ENCODE measurements at regions not wholly inside any gene's neighbourhood (a gene's known extent, or its start where the extent isn't known, plus 50 kb on each side); places are given as distances from the start of the nearest gene placed in this dataset.

DNA sequence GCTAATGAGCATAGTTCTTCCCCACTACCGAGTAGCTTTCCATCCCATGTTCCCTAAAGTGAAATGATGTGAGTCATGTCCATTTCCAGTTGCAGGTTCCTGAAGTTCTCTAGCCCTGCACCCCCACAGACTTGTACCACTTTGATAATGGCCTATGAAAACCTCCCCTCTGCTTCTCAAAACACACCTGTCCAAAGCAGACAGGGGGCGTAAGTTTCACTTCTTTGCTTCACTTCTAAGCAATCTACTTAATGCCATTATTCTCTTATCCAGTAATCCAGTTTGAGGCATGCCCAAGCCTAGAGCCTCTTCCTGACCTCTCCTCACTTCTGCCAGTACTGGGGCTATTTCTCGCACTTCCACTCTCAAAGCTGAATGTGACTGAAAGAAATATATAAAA lies 305.1 kb downstream of the IGSF11 start:
- Mint-ChIP-seq H3K4me3 (no peak overlapping the region), H3K27ac (no peak overlapping the region), H3K36me3 (ENCODE audit: low read depth) (no peaks in the 10 kb centered on the region), H3K9me3 (no peaks in the 10 kb centered on the region), H3K27me3 (ENCODE audit: insufficient read depth, low read depth, poor library complexity) (no peaks in the 10 kb centered on the region), H3K4me1 (peaks cover 8% of the 10 kb centered on the region; the same call in 2 of the 3 replicates)
- Histone ChIP-seq H2AFZ (no peak overlapping the region), H3K36me3 (ENCODE audit: insufficient read depth) (no peaks in the 10 kb centered on the region), H3K9me2 (ENCODE audit: insufficient read depth) (no peaks in the 10 kb centered on the region; the same call in 1 of the 2 replicates), H3K4me1 (ENCODE audit: insufficient read depth) (peaks cover 9% of the 10 kb centered on the region; the same call in 1 of the 2 replicates), H3K4me3 (no peak overlapping the region), H3F3A (replicated peaks; ENCODE audit: low read depth) (no peaks in the 10 kb centered on the region), H3K27me3 (ENCODE audit: insufficient read depth) (no peaks in the 10 kb centered on the region), H3K79me2 (replicated peaks; ENCODE audit: insufficient read depth) (no peaks in the 10 kb centered on the region), H3K27ac (ENCODE audit: low read depth) (no peak overlapping the region), H3K4me2 (no peak overlapping the region), H4K20me1 (replicated peaks; ENCODE audit: insufficient read depth) (no peaks in the 10 kb centered on the region)
- DNase-seq (ENCODE audit: low spot score) = peak; percentile 30
- no peak for ATAC-seq
- no peak for TF ChIP-seq POLR2AphosphoS5 (IDR thresholded peaks at IDR 0.05; ENCODE audit: low read depth)
- TF ChIP-seq, protein P1, sequence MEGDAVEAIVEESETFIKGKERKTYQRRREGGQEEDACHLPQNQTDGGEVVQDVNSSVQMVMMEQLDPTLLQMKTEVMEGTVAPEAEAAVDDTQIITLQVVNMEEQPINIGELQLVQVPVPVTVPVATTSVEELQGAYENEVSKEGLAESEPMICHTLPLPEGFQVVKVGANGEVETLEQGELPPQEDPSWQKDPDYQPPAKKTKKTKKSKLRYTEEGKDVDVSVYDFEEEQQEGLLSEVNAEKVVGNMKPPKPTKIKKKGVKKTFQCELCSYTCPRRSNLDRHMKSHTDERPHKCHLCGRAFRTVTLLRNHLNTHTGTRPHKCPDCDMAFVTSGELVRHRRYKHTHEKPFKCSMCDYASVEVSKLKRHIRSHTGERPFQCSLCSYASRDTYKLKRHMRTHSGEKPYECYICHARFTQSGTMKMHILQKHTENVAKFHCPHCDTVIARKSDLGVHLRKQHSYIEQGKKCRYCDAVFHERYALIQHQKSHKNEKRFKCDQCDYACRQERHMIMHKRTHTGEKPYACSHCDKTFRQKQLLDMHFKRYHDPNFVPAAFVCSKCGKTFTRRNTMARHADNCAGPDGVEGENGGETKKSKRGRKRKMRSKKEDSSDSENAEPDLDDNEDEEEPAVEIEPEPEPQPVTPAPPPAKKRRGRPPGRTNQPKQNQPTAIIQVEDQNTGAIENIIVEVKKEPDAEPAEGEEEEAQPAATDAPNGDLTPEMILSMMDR (conservative IDR thresholded peaks at IDR 0.05; ENCODE audit: low read depth in 2 of 2) = peak; percentile 40 to 58

DNA sequence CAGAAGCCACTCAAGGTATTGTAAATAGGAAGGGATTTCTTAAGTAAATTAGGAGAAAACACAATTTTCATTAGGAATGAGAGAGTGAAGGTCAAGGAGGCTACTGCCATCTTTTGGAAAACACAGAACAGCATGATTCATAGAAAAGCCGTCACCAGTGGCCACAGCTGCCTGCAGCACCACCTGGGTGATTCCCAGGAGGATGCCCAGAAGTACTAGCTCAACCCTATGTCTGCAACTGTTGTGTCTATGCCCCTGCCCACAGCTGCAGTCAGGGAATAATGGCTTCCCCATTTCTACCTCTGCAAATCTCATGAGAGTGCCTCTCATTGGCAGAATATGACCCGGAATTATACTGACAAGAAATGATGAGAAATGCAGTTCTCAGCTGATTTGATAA lies 300.0 kb downstream of the IGSF11 start:
- no peaks in the 10 kb centered on the region for H3K27me3 Mint-ChIP-seq (ENCODE audit: insufficient read depth, low read depth, poor library complexity)
- Histone ChIP-seq H3K36me3 (ENCODE audit: insufficient read depth) (no peaks in the 10 kb centered on the region), H3K79me2 (replicated peaks; ENCODE audit: insufficient read depth) (no peaks in the 10 kb centered on the region), H3K4me2 (no peak overlapping the region), H3K4me1 (ENCODE audit: insufficient read depth) (peaks cover 9% of the 10 kb centered on the region; the same call in 1 of the 2 replicates), H3F3A (replicated peaks; ENCODE audit: low read depth) (no peaks in the 10 kb centered on the region), H3K4me3 (no peak overlapping the region), H2AFZ (peak overlapping the region; percentile 48; the same call in 1 of the 2 replicates), H3K9me2 (ENCODE audit: insufficient read depth) (peaks cover 3% of the 10 kb centered on the region; the same call in 1 of the 2 replicates), H3K27ac (ENCODE audit: low read depth) (no peak overlapping the region), H3K27me3 (ENCODE audit: insufficient read depth) (no peaks in the 10 kb centered on the region), H4K20me1 (replicated peaks; ENCODE audit: insufficient read depth) (no peaks in the 10 kb centered on the region)
- no peak overlapping the region for H3K4me3 Mint-ChIP-seq
- ATAC-seq (no peak), DNase-seq (ENCODE audit: low spot score) (no peak)
- no peaks in the 10 kb centered on the region for H3K36me3 Mint-ChIP-seq (ENCODE audit: low read depth)
- H3K9me3 Mint-ChIP-seq = no peaks in the 10 kb centered on the region
- no peak overlapping the region for H3K27ac Mint-ChIP-seq
- peaks cover 8% of the 10 kb centered on the region; the same call in 2 of the 3 replicates for H3K4me1 Mint-ChIP-seq
- TF ChIP-seq ZNF114 (CRISPR knock-in tag; IDR thresholded peaks at IDR 0.05) (no peak), EZH2 (IDR thresholded peaks at IDR 0.05; ENCODE audit: low read depth, unreplicated experiment) (no peak), STAT1 (IDR thresholded peaks at IDR 0.05; ENCODE audit: unreplicated experiment) (no peak), CREB1 (CRISPR knock-in tag; IDR thresholded peaks at IDR 0.05; ENCODE audit: low read depth) (no peak), NANOG (IDR thresholded peaks at IDR 0.05; ENCODE audit: borderline replicate concordance) (no peak)
- TF ChIP-seq, protein P2, sequence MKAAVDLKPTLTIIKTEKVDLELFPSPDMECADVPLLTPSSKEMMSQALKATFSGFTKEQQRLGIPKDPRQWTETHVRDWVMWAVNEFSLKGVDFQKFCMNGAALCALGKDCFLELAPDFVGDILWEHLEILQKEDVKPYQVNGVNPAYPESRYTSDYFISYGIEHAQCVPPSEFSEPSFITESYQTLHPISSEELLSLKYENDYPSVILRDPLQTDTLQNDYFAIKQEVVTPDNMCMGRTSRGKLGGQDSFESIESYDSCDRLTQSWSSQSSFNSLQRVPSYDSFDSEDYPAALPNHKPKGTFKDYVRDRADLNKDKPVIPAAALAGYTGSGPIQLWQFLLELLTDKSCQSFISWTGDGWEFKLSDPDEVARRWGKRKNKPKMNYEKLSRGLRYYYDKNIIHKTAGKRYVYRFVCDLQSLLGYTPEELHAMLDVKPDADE (IDR thresholded peaks at IDR 0.05) = no peak
- TF ChIP-seq, protein P1 (conservative IDR thresholded peaks at IDR 0.05; ENCODE audit: low read depth in 2 of 2) = no peak
- TF ChIP-seq, protein P3, sequence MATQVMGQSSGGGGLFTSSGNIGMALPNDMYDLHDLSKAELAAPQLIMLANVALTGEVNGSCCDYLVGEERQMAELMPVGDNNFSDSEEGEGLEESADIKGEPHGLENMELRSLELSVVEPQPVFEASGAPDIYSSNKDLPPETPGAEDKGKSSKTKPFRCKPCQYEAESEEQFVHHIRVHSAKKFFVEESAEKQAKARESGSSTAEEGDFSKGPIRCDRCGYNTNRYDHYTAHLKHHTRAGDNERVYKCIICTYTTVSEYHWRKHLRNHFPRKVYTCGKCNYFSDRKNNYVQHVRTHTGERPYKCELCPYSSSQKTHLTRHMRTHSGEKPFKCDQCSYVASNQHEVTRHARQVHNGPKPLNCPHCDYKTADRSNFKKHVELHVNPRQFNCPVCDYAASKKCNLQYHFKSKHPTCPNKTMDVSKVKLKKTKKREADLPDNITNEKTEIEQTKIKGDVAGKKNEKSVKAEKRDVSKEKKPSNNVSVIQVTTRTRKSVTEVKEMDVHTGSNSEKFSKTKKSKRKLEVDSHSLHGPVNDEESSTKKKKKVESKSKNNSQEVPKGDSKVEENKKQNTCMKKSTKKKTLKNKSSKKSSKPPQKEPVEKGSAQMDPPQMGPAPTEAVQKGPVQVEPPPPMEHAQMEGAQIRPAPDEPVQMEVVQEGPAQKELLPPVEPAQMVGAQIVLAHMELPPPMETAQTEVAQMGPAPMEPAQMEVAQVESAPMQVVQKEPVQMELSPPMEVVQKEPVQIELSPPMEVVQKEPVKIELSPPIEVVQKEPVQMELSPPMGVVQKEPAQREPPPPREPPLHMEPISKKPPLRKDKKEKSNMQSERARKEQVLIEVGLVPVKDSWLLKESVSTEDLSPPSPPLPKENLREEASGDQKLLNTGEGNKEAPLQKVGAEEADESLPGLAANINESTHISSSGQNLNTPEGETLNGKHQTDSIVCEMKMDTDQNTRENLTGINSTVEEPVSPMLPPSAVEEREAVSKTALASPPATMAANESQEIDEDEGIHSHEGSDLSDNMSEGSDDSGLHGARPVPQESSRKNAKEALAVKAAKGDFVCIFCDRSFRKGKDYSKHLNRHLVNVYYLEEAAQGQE (IDR thresholded peaks at IDR 0.05; ENCODE audit: unreplicated experiment) = no peak

All from GM23338 (cell line).